Occipital lobe (tissue), 1 donor: ENCODE measurements at regions not wholly inside any gene's neighbourhood (a gene's known extent, or its start where the extent isn't known, plus 50 kb on each side); places are given as distances from the start of the nearest gene placed in this dataset.

ENCODE experiments used
- DNase-seq: peaks from one replicate; lab custom pipeline; 2025; lab: John Stamatoyannopoulos, UW

- no peak for DNase-seq
Measured at GRCh38 chr20:7617797-7618196, 322.5 kb downstream of the HAO1 start.

- no peak for DNase-seq
Measured at GRCh38 chr20:7622399-7622961, 317.8 kb downstream of the HAO1 start.

DNA sequence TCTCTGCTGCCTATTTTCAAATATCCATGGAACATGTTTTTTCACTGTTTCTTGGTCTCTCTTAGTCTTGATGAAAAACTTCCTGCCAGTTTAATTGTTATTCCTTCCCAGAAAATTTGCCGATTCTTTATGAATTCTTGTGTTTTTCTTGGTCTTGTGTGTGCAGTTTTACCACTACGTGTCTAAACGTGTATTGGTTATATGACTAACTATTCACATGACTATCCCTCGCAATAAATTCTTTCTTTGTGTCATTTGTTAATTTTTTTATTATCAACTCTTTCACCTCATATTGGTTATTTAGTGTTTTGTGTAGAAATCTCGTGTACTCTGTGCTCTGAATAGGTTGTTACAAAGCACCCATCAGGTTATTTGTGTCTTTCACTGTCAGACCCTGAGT is 315.4 kb downstream of the HAO1 start:
- DNase-seq = no peak

- DNase-seq = no peak
Measured at GRCh38 chr20:7627734-7628663, 312.3 kb downstream of the HAO1 start.

GRCh38 chr20:7629880-7630279 is 310.4 kb downstream of the HAO1 start:
- no peak for DNase-seq

DNA sequence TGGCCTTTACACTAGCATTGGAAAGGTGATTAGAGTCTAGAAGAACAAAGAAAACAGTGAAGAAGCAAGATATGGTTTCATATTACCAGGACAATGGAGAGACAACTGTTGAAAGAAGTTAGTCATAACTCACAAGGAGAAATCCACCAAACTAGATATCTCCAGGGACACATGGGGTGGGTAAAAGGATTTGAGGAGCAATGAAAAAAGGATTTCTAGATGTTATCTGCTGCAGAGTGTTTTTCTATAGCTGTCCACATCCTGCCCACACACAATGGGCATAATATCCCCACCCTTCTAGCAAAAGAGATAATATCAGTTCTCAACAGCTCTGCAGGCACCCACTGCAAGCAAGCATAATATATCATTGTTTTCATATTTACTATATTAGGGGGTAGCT is 303.1 kb downstream of the HAO1 start:
- DNase-seq = no peak

DNA sequence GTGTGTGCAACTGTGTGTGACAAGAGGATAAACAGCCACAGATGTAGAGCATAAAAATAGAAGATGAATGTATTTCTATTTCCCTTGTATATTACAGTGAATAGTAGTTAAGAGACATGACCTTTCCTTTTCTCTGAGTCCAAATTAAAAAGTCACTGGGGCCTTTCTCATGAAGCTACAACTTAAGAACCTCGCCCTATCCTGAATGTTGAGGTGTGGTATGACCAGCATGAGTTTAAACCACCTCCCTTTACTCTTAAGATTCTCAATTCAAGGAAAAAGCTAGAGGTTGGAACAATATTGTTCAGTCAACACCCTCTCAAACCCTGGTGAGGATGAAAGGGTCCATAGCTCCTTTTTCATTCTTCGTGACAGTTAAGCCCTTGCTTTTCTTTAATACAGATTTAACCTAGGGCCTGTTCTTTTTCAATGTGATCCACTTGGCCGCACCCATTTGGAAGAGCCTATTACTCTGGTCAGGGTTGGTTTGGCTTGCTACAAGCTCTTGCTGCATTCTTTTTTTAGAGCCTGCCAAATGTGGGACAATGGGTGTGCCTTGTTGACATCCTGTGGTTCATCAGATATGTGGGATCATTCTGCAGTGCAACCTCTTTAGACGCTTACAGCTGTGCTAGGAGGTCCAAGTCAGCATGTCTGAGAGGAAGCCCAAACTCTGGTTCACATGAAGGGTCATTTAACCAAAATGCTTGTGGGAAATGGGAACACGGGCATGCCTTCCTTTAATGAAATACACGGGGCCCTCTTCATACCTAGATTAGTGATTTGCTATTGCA is 290.0 kb downstream of the HAO1 start:
- DNase-seq = no peak

- no peak for DNase-seq
Measured at GRCh38 chr20:7654231-7654630, 286.0 kb downstream of the HAO1 start.

- DNase-seq = no peak
Measured at GRCh38 chr20:7656687-7657467, 283.4 kb downstream of the HAO1 start.

DNA sequence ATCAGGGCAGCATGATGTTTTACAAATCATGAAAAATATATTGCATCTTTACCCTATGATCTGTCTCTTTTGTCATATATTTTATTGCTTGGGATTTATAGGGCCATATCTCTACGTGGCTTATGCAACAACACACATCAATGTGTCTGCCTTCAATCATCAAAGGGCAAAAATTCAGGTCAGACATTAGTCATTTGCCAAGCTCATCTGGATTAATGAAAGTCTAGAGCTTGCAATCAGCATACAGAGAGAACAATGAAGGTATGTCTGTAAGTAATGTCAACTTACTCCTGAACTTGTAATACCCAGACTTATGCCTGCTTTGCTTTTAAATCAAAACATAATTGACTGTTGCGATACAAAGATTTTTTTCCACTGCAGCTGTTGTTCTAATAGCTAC is 282.7 kb downstream of the HAO1 start:
- no peak for DNase-seq

- DNase-seq = no peak
Measured at GRCh38 chr20:7660165-7660564, 280.1 kb downstream of the HAO1 start.

DNA sequence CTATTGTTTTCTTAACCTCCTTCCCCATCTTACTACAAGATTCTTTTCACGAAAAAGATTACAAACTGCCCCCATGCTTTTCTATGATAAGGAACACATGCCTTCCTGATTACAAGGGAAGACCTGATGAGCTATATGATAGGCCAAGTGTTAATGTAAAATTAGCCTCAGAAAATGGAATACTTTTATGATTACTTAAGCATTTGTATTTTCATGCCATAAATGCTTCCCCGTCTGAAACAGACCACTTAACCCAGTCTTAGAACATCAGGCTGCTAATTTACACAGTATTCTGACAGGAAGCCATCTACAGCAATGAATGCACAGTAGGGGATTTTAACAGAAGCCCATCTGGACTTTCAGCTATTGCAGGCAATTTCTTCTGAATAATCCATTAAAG is 274.9 kb downstream of the HAO1 start:
- DNase-seq = no peak

DNA sequence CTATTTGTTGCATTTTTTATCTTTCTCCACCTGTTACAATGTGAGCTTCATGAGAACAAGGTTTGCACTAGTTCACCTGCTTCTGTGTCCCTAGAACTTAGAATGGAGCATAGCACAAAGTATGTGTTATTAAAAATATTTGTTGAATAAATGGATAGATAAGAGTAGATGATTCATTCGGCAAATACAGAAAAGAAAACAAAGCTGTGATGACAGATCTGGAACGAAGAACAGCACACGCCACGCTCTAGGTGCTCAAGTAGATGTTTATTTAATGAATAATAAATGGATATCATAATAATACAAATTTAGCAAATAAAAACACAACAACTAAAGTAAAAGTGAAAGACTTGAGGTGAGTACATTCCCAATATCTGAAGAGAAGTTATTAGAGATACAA is 273.1 kb downstream of the HAO1 start:
- DNase-seq = no peak

DNA sequence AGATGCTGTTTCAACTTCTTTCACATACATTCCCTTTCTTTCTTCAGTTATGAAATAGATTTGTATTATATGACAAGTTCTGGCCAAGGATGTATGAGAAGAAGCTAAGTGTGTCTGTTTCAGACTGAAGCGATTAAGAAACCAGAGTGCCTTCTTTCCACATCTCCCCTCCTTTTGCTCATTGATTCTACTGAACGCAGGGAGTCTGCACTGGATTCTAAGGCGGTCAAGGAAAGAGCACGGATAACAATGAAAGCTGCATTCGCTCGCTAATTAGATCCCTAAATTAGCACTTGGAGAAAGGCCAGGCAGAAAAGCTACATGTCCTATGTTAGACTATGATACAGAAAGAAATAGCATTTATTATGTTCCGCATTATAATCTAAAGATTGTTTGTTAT is 267.7 kb downstream of the HAO1 start:
- no peak for DNase-seq

- no peak for DNase-seq
Measured at GRCh38 chr20:7673841-7674240, 266.4 kb downstream of the HAO1 start.

DNA sequence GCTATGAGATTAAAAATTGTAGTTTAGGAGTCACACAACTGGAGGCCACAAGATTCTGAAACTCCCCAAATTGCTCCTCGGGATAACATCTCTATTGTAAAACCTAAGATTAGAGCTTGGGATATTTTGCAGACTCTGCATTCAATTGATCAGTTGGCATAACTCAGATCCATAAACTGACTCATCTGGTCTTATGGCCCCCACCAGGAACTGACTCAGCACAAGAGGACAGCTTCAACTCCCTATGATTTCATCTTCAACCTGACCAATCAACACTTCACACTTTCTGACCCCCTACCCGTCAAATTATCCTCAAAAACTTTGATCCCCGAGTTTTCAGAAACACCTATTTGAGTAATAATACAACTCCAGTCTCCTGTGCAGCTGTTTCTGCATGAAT is 257.3 kb downstream of the HAO1 start:
- DNase-seq = no peak

DNA sequence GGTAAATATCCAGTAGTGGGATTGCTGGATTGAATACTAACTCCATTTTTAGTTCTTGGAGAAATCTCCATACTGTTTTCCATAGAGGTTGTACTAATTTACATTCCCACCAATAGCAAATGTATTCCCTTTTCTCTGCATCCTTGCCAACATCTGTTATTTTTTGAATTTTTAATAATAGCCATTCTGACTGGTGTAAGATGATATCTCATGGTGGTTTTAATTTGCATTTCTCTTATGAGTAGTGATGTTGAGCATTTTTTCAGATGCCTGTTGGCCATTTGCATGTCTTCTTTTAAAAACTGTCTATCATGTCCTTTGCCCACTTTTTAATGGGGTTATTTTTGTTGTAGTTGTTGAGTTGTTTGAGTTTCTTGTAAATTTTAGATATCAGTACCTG is 253.2 kb downstream of the HAO1 start:
- no peak for DNase-seq

DNA sequence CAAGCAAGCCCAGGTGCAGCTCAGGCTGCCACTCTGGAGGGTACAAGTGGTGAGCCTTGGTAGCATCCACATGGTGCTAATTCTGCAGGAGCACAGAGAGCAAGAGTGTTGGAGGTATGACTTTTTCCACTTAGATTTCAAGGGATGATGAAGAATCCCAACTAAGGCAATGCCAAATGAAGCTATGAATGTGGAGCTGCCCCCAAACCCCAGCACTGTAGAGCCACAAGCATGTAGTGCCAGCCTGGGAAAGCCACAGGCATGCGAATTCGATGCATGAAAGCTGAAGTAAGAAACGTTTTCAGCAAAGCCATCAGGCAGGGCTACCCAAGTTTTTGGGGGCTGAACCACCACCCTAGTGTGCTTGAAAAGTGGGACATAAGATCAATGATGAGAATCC is 251.1 kb downstream of the HAO1 start:
- DNase-seq = no peak

DNA sequence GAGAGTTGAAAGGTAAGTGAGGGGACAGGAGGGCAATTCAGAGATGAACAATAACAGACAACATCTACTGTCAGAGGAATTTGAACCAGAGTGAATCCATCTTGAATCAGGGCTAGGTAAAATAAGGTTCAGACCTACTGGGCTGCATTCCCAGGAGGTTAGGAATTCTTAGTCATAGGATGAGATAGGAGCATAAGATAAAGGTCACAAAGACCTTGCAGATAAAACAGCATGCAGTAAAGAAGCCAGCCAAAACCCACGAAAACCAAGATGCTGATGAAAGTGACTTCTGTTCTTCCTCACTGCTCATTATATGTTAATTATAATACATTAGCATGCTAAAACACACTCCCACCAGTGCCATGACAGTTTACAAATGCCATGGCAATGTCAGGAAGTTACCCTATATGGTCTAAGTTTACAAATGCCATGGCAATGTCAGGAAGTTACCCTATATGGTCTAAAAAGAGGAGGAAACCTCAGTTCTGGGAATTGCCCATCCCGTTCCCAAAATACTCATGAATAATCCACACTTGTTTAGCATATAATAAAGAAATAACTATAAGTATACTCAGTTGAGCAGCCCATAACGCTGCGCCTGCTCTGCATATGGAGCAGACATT is 248.5 kb downstream of the HAO1 start:
- DNase-seq = no peak

- no peak for DNase-seq
Measured at GRCh38 chr20:7692478-7692877, 247.8 kb downstream of the HAO1 start.

DNA sequence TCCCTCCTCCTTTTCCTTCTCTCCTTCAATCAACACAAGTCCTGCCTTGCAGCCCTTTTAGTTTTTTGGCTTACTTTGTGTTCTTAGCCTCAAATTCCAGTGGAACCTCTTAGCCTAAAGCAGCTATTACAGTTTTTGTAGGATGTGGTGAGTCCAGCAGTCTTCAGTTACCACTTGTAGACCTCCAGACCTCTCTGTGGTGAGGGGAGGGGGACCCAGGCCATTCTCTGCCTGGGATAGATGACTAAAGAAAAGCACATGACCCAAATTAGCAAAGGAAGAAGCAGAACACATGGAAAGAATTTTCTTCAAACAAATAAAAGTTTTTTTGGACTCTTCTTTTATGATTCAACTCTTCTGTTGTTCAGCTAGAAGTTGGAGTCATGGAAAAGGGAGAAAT is 246.5 kb downstream of the HAO1 start:
- DNase-seq = no peak
